TTC549 (cell line): ENCODE measurements at regions not wholly inside any gene's neighbourhood (a gene's known extent, or its start where the extent isn't known, plus 50 kb on each side); places are given as distances from the start of the nearest gene placed in this dataset.

Experiments used
- FAIRE-seq: peaks from 2 replicates; lab custom pipeline; 2012; peaks lifted over from hg19 to GRCh38; lab: Jason Lieb, UNC

GRCh38 chr13:105602956-105603670 is 932.3 kb downstream of the EFNB2 start:
- no peak for FAIRE-seq

GRCh38 chr13:105599477-105600037 is 935.9 kb downstream of the EFNB2 start:
- FAIRE-seq = no peak

- FAIRE-seq = no peak
Observed at GRCh38 chr13:105598529-105598928, 936.9 kb downstream of the EFNB2 start.

GRCh38 chr13:105597573-105597972 is 937.9 kb downstream of the EFNB2 start:
- no peak for FAIRE-seq

GRCh38 chr13:105595471-105595870 is 940.0 kb downstream of the EFNB2 start:
- FAIRE-seq = no peak

GRCh38 chr13:105591277-105591676 is 944.2 kb downstream of the EFNB2 start:
- FAIRE-seq = no peak

GRCh38 chr13:105587786-105588185 is 947.7 kb downstream of the EFNB2 start:
- no peak for FAIRE-seq

GRCh38 chr13:105579821-105580710 is 955.4 kb downstream of the EFNB2 start:
- no peak for FAIRE-seq

GRCh38 chr13:105573136-105573535 is 962.3 kb downstream of the EFNB2 start:
- no peak for FAIRE-seq

GRCh38 chr13:105572401-105572800 is 963.1 kb downstream of the EFNB2 start:
- FAIRE-seq = no peak

GRCh38 chr13:105569816-105570215 is 965.6 kb downstream of the EFNB2 start:
- no peak for FAIRE-seq

- FAIRE-seq = no peak
Observed at GRCh38 chr13:105567951-105568525, 967.4 kb downstream of the EFNB2 start.

GRCh38 chr13:105565136-105565727 is 970.2 kb downstream of the EFNB2 start:
- no peak for FAIRE-seq

GRCh38 chr13:105552078-105552477 is 983.4 kb downstream of the EFNB2 start:
- FAIRE-seq = no peak

- FAIRE-seq = no peak
Observed at GRCh38 chr13:105547851-105548250, 987.6 kb downstream of the EFNB2 start.

GRCh38 chr13:105545811-105546210 is 989.7 kb downstream of the EFNB2 start:
- FAIRE-seq = no peak

GRCh38 chr13:105543742-105544141 is 991.7 kb downstream of the EFNB2 start:
- FAIRE-seq = no peak

GRCh38 chr13:105541565-105541964 is 993.9 kb downstream of the EFNB2 start:
- FAIRE-seq = no peak

- FAIRE-seq = no peak
Observed at GRCh38 chr13:105538346-105538745, 997.1 kb downstream of the EFNB2 start.

GRCh38 chr13:105537113-105537512 is 998.3 kb downstream of the EFNB2 start:
- no peak for FAIRE-seq

- no peak for FAIRE-seq
Observed at GRCh38 chr13:105530468-105530867, 1005.0 kb downstream of the EFNB2 start.

- no peak for FAIRE-seq
Observed at GRCh38 chr13:105527127-105527526, 1008.3 kb downstream of the EFNB2 start.
